Central memory CD8-positive, alpha-beta T cell (primary cell): ENCODE measurements at regions not wholly inside any gene's neighbourhood (a gene's known extent, or its start where the extent isn't known, plus 50 kb on each side); places are given as distances from the start of the nearest gene placed in this dataset.

Experiments used
- ATAC-seq: fragments of 150-1000 bp; cut with Tn5 transposase; replicated peaks from 2 replicates; pipeline ENCODE4 v1.10.0; 2022; ENCODE audit warnings: mild to moderate bottlenecking, moderate FRiP score, moderate number of reproducible peaks; ENCODE audit not compliant: poor library complexity, severe bottlenecking; ENCODE audit errors: extremely low read depth
- DNase-seq, 2 donors: peaks; one replicate each; pipeline ENCODE4 v3.0.0; 2021; ENCODE audit warnings: low spot score in 2 of 2
- H3K27ac Mint-ChIP-seq: one replicate; pipeline ENCODE4 v1.8.0; 2022; ENCODE audit warnings: low read depth, mild to moderate bottlenecking, moderate library complexity, mixed read lengths
- H3K27me3 Mint-ChIP-seq: one replicate; pipeline ENCODE4 v1.8.0; 2022; ENCODE audit warnings: mixed read lengths
- H3K36me3 Mint-ChIP-seq: one replicate; pipeline ENCODE4 v1.8.0; 2022; ENCODE audit warnings: mild to moderate bottlenecking, moderate library complexity, mixed read lengths; ENCODE audit not compliant: insufficient read depth
- H3K4me1 Mint-ChIP-seq: one replicate; pipeline ENCODE4 v1.8.0; 2022; ENCODE audit warnings: mixed read lengths
- H3K4me3 Mint-ChIP-seq: one replicate; pipeline ENCODE4 v1.8.0; 2022; ENCODE audit warnings: mild to moderate bottlenecking, moderate library complexity, mixed read lengths
- H3K9me3 Mint-ChIP-seq: one replicate; pipeline ENCODE4 v1.8.0; 2022; ENCODE audit warnings: mixed read lengths

DNA sequence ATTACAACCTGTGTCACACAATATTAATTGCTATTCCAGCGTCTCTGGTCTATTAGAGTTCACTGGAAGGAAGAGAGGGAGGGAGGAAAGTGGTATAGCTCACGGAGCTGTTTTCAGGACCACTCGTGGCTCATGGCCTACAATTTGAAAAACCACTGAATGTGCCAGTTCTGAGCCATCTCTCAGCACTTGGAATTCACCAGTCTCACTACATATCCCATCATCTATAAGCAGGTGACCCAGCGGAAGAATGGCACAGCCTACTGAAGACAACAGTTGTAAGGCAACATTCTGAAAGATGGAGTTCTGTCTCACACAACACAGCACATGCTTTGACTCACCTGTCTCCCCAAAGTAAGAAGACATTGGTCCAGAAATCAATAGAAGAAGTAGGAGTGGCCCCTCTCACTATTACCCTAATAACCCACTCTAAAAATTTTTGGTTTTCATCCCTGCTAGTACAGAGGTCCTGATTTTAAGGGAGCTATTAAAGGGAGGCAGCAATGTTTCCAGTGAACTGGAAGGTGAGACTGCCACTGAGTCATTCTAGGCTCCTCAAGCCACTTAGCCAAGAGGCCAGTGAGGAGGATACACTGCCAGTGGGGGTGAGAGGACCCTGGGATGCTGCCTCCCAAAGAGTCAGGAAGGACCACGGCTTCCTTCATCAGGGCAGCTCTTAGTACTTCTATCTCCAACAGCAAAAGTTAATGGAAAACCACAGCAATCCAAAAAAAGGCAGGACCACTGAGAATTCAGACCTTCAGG, 50.0 kb upstream of the DOCK9 start:
- H3K9me3 Mint-ChIP-seq: no peaks in the 10 kb centered on the region
- no peaks in the 10 kb centered on the region for H3K27me3 Mint-ChIP-seq
- H3K4me1 Mint-ChIP-seq: peaks cover 44% of the 10 kb centered on the region
- ATAC-seq (no peak), DNase-seq (no peak)
- no peak overlapping the region for H3K4me3 Mint-ChIP-seq
- no peaks in the 10 kb centered on the region for H3K36me3 Mint-ChIP-seq
- H3K27ac Mint-ChIP-seq: no peak overlapping the region

DNA sequence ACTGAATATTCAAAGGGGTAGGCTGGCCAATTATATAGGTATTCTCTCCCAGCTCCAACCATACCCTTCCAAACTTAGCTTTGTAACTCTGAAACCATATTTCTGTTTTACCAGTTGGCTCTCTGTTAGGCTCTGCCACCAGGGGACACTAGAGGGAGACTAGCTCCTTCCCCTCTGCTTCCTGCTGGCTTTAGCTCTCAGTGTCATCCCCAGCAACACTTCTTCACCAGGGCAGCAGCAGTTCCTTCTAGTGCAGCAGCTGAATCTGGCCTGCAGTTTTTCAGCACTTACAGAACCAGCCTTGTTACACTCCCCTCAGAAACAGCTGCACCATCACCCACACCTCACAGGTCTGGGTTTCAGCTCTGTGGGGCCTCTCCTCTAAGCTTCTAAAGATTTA, 51.0 kb upstream of the DOCK9 start:
- DNase-seq (peak; percentile 34 to 39), ATAC-seq (peak; percentile 73)

DNA sequence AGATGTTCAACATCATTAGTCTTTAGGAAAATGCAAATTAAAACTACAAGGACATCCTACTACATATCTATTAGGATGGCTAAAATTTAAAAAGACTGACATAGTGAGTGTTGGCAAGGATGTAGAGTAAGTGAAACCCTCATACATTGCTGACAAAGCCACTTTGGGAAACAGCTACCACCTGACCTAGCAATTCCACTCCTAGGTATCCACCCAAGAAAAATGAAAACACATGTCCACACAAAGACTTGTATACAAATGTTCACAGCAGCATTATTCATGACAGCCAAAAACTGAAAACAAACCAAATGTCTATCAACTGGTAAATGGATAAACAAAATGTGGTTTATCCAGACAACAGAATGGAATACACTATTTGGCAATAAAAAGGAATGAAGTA, 51.7 kb upstream of the DOCK9 start:
- DNase-seq (no peak), ATAC-seq (no peak)
- no peak overlapping the region for H3K4me3 Mint-ChIP-seq
- no peaks in the 10 kb centered on the region for H3K27me3 Mint-ChIP-seq
- no peak overlapping the region for H3K27ac Mint-ChIP-seq
- H3K4me1 Mint-ChIP-seq: peaks cover 41% of the 10 kb centered on the region
- H3K9me3 Mint-ChIP-seq: no peaks in the 10 kb centered on the region
- H3K36me3 Mint-ChIP-seq: no peaks in the 10 kb centered on the region

More for the DNA sequence above, 51.0 kb upstream of the DOCK9 start:
- Mint-ChIP-seq H3K9me3 (no peaks in the 10 kb centered on the region), H3K36me3 (no peaks in the 10 kb centered on the region), H3K4me3 (no peak overlapping the region), H3K4me1 (peaks cover 47% of the 10 kb centered on the region), H3K27ac (peak overlapping the region; percentile 48), H3K27me3 (no peaks in the 10 kb centered on the region)

DNA sequence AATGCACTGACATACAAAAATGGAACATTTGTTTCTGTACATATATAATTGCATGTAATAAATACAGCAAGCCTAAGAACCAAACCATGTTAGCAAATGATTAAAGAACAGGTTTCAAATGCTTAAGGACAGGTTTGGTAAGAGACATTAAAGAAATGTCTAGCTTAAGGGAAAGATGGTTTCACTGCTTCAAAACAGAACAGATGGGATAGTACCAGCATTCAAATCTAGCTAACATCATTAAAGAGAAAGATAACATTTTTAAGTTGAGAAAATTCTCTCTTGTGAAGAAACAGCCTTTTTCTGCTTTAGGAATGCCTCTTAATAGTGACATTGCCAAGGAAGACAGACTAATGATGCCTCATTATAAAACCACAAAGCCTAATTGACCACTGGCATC, 52.5 kb upstream of the DOCK9 start:
- H3K27ac Mint-ChIP-seq: no peak overlapping the region
- no peaks in the 10 kb centered on the region for H3K27me3 Mint-ChIP-seq
- no peaks in the 10 kb centered on the region for H3K9me3 Mint-ChIP-seq
- H3K4me1 Mint-ChIP-seq: peaks cover 36% of the 10 kb centered on the region
- peaks cover under 1% of the 10 kb centered on the region for H3K36me3 Mint-ChIP-seq
- DNase-seq (no peak), ATAC-seq (no peak)
- no peak overlapping the region for H3K4me3 Mint-ChIP-seq

DNA sequence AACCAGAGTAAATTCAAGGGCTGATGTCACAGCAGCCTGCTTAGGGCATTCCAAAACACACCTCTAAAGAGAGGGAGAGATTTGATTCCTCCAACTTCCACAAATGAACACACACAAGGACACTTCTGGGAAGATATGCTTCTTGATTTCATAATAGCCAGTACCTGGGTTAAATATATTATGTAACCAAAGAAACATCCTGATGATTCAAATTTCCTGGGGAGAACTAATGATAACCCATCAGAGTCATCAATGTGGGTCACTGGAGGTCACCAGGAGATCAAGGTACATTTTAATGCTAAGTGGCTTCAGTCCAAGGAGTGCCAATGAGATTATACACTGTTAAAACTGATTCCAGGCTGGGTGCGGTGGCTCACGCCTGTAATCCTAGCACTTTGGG, 54.0 kb upstream of the DOCK9 start:
- H3K9me3 Mint-ChIP-seq: no peaks in the 10 kb centered on the region
- H3K4me3 Mint-ChIP-seq: no peak overlapping the region
- H3K4me1 Mint-ChIP-seq: peaks cover 25% of the 10 kb centered on the region
- DNase-seq (no peak), ATAC-seq (no peak)
- H3K36me3 Mint-ChIP-seq: peaks cover 1% of the 10 kb centered on the region
- H3K27ac Mint-ChIP-seq: no peak overlapping the region
- no peaks in the 10 kb centered on the region for H3K27me3 Mint-ChIP-seq

DNA sequence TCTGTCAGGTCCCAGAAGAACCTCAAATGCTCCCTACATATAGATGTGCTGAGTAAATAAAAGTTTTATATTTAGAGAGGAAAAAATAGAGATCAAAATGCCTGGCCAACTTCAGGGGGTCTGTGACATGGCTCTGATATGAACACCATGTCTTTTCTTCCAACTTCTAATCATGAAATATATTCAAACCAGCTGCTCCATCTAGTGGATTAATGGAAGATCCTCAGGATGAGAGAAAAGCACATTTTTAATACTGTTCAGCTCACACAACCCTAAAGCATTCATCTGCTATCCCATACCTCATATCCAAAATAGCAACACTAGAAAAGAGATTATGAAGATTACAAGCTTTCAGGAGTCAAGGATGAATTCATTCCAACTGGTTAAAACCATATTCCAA, 56.0 kb upstream of the DOCK9 start:
- H3K9me3 Mint-ChIP-seq: no peaks in the 10 kb centered on the region
- DNase-seq (no peak), ATAC-seq (no peak)
- H3K36me3 Mint-ChIP-seq: peaks cover 1% of the 10 kb centered on the region
- no peak overlapping the region for H3K4me3 Mint-ChIP-seq
- no peaks in the 10 kb centered on the region for H3K27me3 Mint-ChIP-seq
- H3K27ac Mint-ChIP-seq: no peak overlapping the region
- peaks cover 15% of the 10 kb centered on the region for H3K4me1 Mint-ChIP-seq

DNA sequence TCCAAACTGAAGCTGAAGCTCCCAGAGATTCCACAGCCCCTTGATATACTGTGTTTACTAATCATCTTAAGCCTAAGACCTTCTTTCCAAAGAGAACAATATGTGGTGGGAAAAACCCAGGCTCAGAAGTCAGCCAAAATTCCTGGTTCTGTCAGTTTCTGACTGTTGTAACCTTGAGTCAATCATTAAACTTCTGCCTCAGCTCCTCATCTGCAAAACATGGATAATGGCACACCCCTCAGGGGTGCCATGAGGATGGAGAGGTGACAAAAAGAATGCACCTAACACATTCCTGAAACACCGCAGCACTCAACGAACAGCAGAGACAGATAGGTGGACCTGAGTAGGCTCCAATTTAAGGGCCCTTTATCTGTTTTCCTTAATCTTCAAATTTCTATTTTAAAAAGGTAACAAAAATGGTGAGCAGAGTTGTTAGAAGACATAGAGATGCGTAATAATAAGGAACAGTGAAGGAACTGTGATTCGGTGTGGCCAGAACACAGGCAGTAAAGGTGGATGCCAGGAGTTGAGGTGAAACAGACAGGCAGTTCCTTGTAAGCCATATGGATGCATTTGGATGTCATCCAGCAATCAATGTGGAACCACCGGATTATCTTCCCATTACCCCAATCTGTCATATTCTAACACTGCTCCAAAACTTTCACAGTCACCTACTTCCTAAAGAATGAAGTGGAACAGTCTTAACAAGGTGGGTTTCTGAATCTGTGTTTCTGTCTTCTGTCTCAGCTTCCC, 56.6 kb upstream of the DOCK9 start:
- H3K4me3 Mint-ChIP-seq: no peak overlapping the region
- peaks cover 1% of the 10 kb centered on the region for H3K36me3 Mint-ChIP-seq
- H3K27me3 Mint-ChIP-seq: no peaks in the 10 kb centered on the region
- H3K9me3 Mint-ChIP-seq: no peaks in the 10 kb centered on the region
- ATAC-seq (no peak), DNase-seq (no peak)
- H3K27ac Mint-ChIP-seq: no peak overlapping the region
- peaks cover 11% of the 10 kb centered on the region for H3K4me1 Mint-ChIP-seq

DNA sequence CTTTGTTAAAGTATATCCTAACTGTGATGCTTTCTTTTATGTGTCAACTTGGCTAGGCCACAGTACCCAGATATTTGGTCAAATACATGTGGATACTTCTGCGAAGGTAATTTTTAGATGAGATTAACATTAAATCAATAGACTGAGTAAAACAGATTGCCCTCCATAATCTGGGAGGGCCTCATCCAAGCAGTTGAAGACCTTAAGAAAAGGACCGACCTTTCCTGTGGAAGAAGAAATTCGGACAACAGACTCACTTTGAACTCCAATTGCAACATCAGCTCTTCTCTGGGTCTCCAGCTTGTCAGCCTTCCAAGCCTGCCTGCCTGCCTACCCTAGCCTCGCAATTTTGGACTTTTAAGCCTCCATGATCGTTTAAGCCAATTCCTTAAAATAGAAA, 57.9 kb upstream of the DOCK9 start:
- H3K27me3 Mint-ChIP-seq: no peaks in the 10 kb centered on the region
- ATAC-seq (no peak), DNase-seq (no peak)
- no peak overlapping the region for H3K4me3 Mint-ChIP-seq
- no peaks in the 10 kb centered on the region for H3K9me3 Mint-ChIP-seq
- H3K36me3 Mint-ChIP-seq: peaks cover 1% of the 10 kb centered on the region
- no peak overlapping the region for H3K27ac Mint-ChIP-seq
- H3K4me1 Mint-ChIP-seq: peaks cover 12% of the 10 kb centered on the region

DNA sequence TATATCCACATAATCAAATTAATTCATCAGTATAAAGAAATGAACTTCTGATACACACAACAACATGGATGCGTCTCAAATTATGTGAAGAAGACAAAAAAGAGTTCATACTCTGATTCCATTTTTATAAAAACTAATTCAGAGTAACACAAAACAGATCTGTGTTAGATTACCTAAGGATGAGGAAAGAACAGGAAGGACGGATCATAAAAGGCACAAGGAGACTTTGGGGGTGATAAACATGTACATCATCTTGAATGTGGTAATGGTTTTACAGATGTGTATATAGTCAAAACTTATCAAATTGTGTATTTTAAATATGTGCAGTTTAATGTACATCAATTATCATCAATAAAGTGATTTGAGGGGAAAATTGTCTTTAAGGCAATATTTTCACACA, 59.9 kb upstream of the DOCK9 start:
- Mint-ChIP-seq H3K36me3 (peaks cover 1% of the 10 kb centered on the region), H3K27ac (no peak overlapping the region), H3K4me3 (no peak overlapping the region), H3K27me3 (no peaks in the 10 kb centered on the region), H3K9me3 (no peaks in the 10 kb centered on the region), H3K4me1 (peaks cover 28% of the 10 kb centered on the region)
- DNase-seq (no peak), ATAC-seq (no peak)

DNA sequence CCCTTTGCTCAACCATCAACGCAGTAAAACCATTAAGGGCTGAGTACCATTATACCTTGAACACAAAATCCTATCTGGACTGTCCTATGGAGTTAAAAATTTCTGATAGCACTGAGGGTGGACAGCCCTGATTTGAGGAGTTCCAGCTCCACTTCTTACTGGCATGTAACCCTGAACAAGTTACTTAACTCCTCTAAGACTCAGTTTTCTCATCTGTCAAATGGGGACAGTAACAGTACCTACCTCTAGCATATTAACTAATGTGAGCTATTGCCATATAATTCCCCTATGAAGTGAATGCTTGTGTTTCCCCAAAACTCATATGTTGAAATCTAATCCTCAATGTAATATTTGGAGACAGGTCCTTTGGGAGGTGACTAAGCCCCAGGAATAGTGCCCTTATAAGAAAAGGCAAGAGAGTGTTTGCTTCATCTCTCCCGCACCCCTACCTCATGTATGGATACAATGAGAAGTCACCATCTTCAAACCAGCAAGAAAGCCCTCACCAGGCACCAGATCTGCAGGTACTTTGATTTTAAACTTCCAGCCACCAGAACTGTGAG, 61.9 kb upstream of the DOCK9 start:
- Mint-ChIP-seq H3K4me1 (peaks cover 38% of the 10 kb centered on the region), H3K9me3 (no peaks in the 10 kb centered on the region), H3K4me3 (no peak overlapping the region), H3K27ac (no peak overlapping the region), H3K36me3 (peaks cover 1% of the 10 kb centered on the region), H3K27me3 (no peaks in the 10 kb centered on the region)
- DNase-seq (no peak), ATAC-seq (no peak)

DNA sequence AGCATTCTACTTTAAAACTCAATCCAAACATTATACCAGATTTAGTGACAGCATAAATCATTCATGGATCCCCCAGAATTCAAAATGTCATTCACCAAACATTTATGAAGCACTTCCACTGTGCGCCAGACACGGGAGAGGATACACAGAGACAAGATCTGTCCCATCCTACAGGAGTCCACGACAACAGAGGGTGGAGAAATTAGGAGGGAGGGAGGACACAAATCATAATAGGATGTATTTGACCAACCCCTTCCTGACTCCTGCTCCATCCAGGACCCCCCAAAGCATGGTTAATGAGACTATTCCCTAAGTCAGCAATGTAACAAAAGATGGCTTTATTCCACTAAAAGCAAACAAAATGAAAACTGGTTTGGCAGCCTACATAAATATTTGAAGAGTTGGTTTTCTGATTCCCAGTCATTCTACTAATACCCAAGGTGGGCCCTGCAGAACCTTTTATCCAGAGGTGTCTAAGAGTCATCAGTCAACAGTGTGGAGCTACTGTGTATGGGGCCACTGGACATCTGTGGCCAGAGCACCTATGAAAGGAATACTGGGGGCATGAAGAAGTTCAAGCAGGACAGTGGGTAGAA, 62.8 kb upstream of the DOCK9 start:
- Mint-ChIP-seq H3K27me3 (no peaks in the 10 kb centered on the region), H3K4me3 (no peak overlapping the region), H3K4me1 (peaks cover 47% of the 10 kb centered on the region), H3K9me3 (no peaks in the 10 kb centered on the region), H3K27ac (no peak overlapping the region), H3K36me3 (no peaks in the 10 kb centered on the region)
- no peak for DNase-seq
- no peak for ATAC-seq

DNA sequence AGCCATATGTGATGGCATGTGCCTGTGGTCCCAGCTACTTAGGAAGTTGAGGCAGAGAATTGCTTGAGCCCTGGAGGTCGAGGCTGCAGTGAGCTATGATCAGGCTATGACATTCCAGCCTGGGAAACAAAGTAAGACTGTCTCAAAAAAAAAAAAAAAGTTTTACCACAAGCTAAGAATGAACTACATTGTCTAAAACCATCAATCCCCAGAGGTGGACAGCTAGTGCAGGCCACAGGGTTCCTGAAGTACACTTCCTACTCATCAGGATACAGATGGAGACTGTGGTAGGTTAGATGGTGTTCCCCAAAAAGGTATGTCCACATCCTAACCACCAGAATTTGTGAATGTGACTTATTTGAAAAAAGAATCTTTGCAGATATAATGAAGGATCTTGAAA, 63.5 kb upstream of the DOCK9 start:
- Mint-ChIP-seq H3K9me3 (no peaks in the 10 kb centered on the region), H3K36me3 (peaks cover 2% of the 10 kb centered on the region), H3K4me1 (peaks cover 53% of the 10 kb centered on the region), H3K27me3 (no peaks in the 10 kb centered on the region), H3K4me3 (no peak overlapping the region), H3K27ac (no peak overlapping the region)
- DNase-seq (no peak), ATAC-seq (no peak)

DNA sequence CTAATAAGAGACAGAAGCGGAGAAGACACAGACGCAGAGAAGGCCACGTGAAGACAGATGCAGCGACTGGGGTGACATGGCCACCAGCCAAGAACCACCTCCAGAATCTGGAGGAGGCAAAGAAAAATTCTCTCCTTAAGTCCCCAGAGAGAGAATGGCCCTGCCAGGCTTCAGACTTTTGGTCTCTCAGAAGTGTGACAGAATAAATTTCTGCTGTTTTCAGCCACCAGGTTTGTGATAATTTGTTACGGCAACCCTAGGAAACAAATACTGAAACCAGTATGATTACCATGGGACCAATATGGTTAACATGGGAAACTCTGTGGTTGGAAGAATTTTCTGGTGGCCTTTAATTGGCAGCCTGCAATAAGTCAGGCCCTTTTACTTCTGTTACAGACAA, 63.9 kb upstream of the DOCK9 start:
- no peaks in the 10 kb centered on the region for H3K27me3 Mint-ChIP-seq
- peaks cover 57% of the 10 kb centered on the region for H3K4me1 Mint-ChIP-seq
- DNase-seq (no peak), ATAC-seq (no peak)
- H3K9me3 Mint-ChIP-seq: no peaks in the 10 kb centered on the region
- no peak overlapping the region for H3K4me3 Mint-ChIP-seq
- H3K36me3 Mint-ChIP-seq: peaks cover 2% of the 10 kb centered on the region
- no peak overlapping the region for H3K27ac Mint-ChIP-seq
